Astrocyte (in vitro differentiated cells and primary cell): ENCODE measurements at regions not wholly inside any gene's neighbourhood (a gene's known extent, or its start where the extent isn't known, plus 50 kb on each side); places are given as distances from the start of the nearest gene placed in this dataset.

Source experiments
- EZH2 ChIP-seq: IDR thresholded peaks from 2 replicates; pipeline ENCODE4 v1.6.1; 2012; ENCODE audit warnings: mild to moderate bottlenecking, low read length, inconsistent platforms; ENCODE audit not compliant: insufficient read depth
- TF ChIP-seq, protein P1 (sequence below): IDR thresholded peaks from 2 replicates; pipeline ENCODE4 v1.5.1; 2011; ENCODE audit warnings: low read depth, mild to moderate bottlenecking, inconsistent platforms, low read length, moderate library complexity; ENCODE audit not compliant: insufficient read depth

DNA sequence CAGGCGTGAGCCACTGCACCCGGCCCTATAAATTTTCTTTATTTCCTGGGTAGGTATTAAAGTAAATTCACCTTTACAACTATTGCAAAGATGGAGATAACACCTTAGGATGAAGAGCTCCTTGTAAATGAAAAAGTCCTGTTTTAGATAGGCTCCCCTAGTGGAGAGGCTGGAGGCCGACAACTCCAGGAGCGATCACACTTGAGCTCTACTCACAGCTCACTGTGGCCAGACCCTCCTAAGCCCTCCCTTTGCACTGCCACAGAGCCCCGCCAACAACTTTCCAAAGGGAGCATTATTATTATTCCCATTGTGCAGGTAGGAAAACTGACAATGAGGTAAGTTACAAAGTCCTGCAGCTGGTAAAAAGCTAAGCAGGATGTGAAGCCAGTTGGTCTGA, 139.1 kb upstream of the ERCC6L2 start:
- TF ChIP-seq, protein P1, sequence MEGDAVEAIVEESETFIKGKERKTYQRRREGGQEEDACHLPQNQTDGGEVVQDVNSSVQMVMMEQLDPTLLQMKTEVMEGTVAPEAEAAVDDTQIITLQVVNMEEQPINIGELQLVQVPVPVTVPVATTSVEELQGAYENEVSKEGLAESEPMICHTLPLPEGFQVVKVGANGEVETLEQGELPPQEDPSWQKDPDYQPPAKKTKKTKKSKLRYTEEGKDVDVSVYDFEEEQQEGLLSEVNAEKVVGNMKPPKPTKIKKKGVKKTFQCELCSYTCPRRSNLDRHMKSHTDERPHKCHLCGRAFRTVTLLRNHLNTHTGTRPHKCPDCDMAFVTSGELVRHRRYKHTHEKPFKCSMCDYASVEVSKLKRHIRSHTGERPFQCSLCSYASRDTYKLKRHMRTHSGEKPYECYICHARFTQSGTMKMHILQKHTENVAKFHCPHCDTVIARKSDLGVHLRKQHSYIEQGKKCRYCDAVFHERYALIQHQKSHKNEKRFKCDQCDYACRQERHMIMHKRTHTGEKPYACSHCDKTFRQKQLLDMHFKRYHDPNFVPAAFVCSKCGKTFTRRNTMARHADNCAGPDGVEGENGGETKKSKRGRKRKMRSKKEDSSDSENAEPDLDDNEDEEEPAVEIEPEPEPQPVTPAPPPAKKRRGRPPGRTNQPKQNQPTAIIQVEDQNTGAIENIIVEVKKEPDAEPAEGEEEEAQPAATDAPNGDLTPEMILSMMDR = peak; percentile 28
- TF ChIP-seq EZH2 = no peak
